HEK293 (cell line): ENCODE measurements at regions not wholly inside any gene's neighbourhood (a gene's known extent, or its start where the extent isn't known, plus 50 kb on each side); places are given as distances from the start of the nearest gene placed in this dataset.

ENCODE experiments used
- CTCF ChIA-PET: fragments of 350-600 bp; formaldehyde crosslinking; extraction: SDS; loops from one replicate; lab custom pipeline; 2021; ENCODE audit warnings: antibody characterized with exemption; lab: Yijun Ruan, JAX
- POLR2A ChIA-PET: fragments of 300-600 bp; formaldehyde crosslinking; extraction: SDS; loops from one replicate; lab custom pipeline; 2020; ENCODE audit warnings: antibody characterized with exemption, inconsistent platforms; lab: Yijun Ruan, JAX
- H3K27ac ChIP-seq: fragments of 200-500 bp; sonication (Bioruptor generic); 2 replicates; pipeline ENCODE4 v1.5.1; 2014; ENCODE audit warnings: low read depth, low read length, control low read depth, inconsistent platforms; ENCODE audit errors: extremely low read depth
- H3K36me3 ChIP-seq, 2 experiments: fragments of 200-500 bp in 1 of 2; sonication (Bioruptor generic) in 1 of 2; 1 replicate in 1 of 2; 2 replicates in 1 of 2; pipeline ENCODE4 v1.5.1; 2014 to 2017; ENCODE audit warnings: inconsistent platforms in 2 of 2, low read length in 2 of 2; ENCODE audit not compliant: control insufficient read depth in 2 of 2, insufficient read depth in 1 of 2
- H3K4me1 ChIP-seq: fragments of 200-500 bp; sonication (Bioruptor generic); 2 replicates; pipeline ENCODE4 v1.5.1; 2014; ENCODE audit warnings: mild to moderate bottlenecking, low read length, inconsistent platforms; ENCODE audit not compliant: control insufficient read depth, insufficient read depth
- H3K4me3 ChIP-seq: 2 replicates; pipeline ENCODE4 v1.5.1; 2011; ENCODE audit warnings: low read depth, mild to moderate bottlenecking, control low read depth, low read length, moderate library complexity
- H3K9me3 ChIP-seq: fragments of 200-500 bp; sonication (Bioruptor generic); 2 replicates; pipeline ENCODE4 v1.5.1; 2014; ENCODE audit warnings: low read depth, low read length, inconsistent platforms; ENCODE audit not compliant: control insufficient read depth, insufficient read depth
- HOXA7 ChIP-seq: sonication (generic); formaldehyde crosslinking; IDR thresholded peaks from 2 replicates; pipeline ENCODE4 v1.8.1; 2022; ENCODE audit warnings: missing genetic modification reagents, borderline replicate concordance
- PRDM1 ChIP-seq: fragments of 450-650 bp; formaldehyde crosslinking; IDR thresholded peaks from 2 replicates; pipeline ENCODE4; 2016; ENCODE audit warnings: missing biosample characterization, missing genetic modification characterization
- TSHZ1 ChIP-seq: fragments of 450-650 bp; formaldehyde crosslinking; IDR thresholded peaks from 2 replicates; pipeline ENCODE4 v1.5.1; 2016; ENCODE audit warnings: missing biosample characterization, missing genetic modification characterization, borderline replicate concordance
- ZBTB10 ChIP-seq: fragments of 450-650 bp; formaldehyde crosslinking; IDR thresholded peaks from 2 replicates; pipeline ENCODE4 v1.5.1; 2016; ENCODE audit warnings: missing biosample characterization, missing genetic modification characterization
- ZBTB21 ChIP-seq: fragments of 450-650 bp; formaldehyde crosslinking; IDR thresholded peaks from 2 replicates; pipeline ENCODE4 v1.5.1; 2017; ENCODE audit warnings: missing biosample characterization, missing genetic modification characterization
- ZNF184 ChIP-seq: fragments of 450-650 bp; IDR thresholded peaks from 2 replicates; pipeline ENCODE4 v1.5.1; 2018; ENCODE audit warnings: missing biosample characterization, mild to moderate bottlenecking, missing genetic modification characterization
- ZNF248 ChIP-seq: fragments of 450-650 bp; formaldehyde crosslinking; IDR thresholded peaks from 2 replicates; pipeline ENCODE4 v1.5.1; 2017; ENCODE audit warnings: missing biosample characterization, missing genetic modification characterization
- ZNF398 ChIP-seq: fragments of 450-650 bp; formaldehyde crosslinking; IDR thresholded peaks from 2 replicates; pipeline ENCODE4 v1.5.1; 2017; ENCODE audit warnings: missing biosample characterization, missing genetic modification characterization
- ZNF501 ChIP-seq: fragments of 450-650 bp; formaldehyde crosslinking; IDR thresholded peaks from 2 replicates; pipeline ENCODE4 v1.5.1; 2016; ENCODE audit warnings: missing biosample characterization, missing genetic modification characterization
- ZNF521 ChIP-seq: fragments of 450-650 bp; formaldehyde crosslinking; IDR thresholded peaks from 2 replicates; pipeline ENCODE4 v1.5.1; 2017; ENCODE audit warnings: missing biosample characterization, mild to moderate bottlenecking, missing genetic modification characterization
- ZNF544 ChIP-seq: fragments of 450-650 bp; formaldehyde crosslinking; IDR thresholded peaks from 2 replicates; pipeline ENCODE4 v1.5.0; 2017; ENCODE audit warnings: missing biosample characterization, missing genetic modification characterization
- ZNF548 ChIP-seq: fragments of 450-650 bp; formaldehyde crosslinking; IDR thresholded peaks from 2 replicates; pipeline ENCODE4 v1.5.1; 2016; ENCODE audit warnings: missing biosample characterization, missing genetic modification characterization
- ZNF580 ChIP-seq: fragments of 450-650 bp; formaldehyde crosslinking; IDR thresholded peaks from 2 replicates; pipeline ENCODE4 v1.5.1; 2016; ENCODE audit warnings: missing biosample characterization, missing genetic modification characterization
- ZNF660 ChIP-seq: fragments of 450-650 bp; IDR thresholded peaks from 2 replicates; pipeline ENCODE4 v1.5.1; 2018; ENCODE audit warnings: missing biosample characterization, mild to moderate bottlenecking, missing genetic modification characterization
- ZNF791 ChIP-seq: fragments of 450-650 bp; formaldehyde crosslinking; IDR thresholded peaks from 2 replicates; pipeline ENCODE4 v1.5.1; 2016; ENCODE audit warnings: missing biosample characterization, missing genetic modification characterization
- TF ChIP-seq, protein P1 (sequence below): fragments of 450-650 bp; formaldehyde crosslinking; IDR thresholded peaks from 2 replicates; pipeline ENCODE4 v1.5.1; 2016; ENCODE audit warnings: missing biosample characterization, missing genetic modification characterization
- TF ChIP-seq, protein P2 (sequence below): fragments of 450-650 bp; formaldehyde crosslinking; IDR thresholded peaks from 2 replicates; pipeline ENCODE4 v1.5.1; 2016; ENCODE audit warnings: missing biosample characterization, missing genetic modification characterization

DNA sequence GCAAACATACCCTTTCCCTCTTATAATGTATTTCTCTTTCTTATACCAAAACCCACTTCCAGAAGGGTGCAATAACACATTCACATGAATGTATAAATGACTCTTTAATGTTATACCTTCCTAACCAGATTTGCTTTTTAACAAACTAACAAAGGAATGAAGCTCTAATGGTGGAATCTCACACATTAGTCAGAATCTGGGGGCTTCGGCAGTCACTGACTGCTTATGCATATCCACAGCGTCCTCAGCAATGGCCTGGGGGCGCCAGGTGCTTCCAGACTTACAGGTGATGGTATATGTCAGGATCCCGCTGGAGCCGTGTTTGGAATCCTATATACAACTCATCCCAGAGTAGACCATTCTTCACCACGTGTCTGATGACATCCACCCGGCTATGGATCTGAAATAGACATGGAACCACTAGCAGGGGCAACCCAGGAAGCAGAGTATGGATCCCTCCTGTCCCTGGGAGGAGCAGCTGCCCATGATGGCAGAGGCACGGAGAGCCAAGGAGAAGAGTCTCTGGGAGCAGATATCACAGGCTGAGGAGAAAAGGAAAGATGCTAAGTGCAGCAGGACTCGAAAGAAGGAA is 150.8 kb upstream of the RIPOR2 start:
- TF ChIP-seq ZNF548 (tag by site-specific recombination): no peak
- no peak for TF ChIP-seq ZBTB21
- no peak for TF ChIP-seq ZNF184 (tag by site-specific recombination)
- no peak for TF ChIP-seq ZNF501 (tag by site-specific recombination)
- TF ChIP-seq TSHZ1 (tag by site-specific recombination): no peak
- TF ChIP-seq, protein P1, sequence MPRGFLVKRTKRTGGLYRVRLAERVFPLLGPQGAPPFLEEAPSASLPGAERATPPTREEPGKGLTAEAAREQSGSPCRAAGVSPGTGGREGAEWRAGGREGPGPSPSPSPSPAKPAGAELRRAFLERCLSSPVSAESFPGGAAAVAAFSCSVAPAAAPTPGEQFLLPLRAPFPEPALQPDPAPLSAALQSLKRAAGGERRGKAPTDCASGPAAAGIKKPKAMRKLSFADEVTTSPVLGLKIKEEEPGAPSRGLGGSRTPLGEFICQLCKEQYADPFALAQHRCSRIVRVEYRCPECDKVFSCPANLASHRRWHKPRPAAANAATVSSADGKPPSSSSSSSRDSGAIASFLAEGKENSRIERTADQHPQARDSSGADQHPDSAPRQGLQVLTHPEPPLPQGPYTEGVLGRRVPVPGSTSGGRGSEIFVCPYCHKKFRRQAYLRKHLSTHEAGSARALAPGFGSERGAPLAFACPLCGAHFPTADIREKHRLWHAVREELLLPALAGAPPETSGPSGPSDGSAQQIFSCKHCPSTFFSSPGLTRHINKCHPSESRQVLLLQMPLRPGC (tag by site-specific recombination): no peak
- TF ChIP-seq ZBTB10 (tag by site-specific recombination): no peak
- TF ChIP-seq ZNF521 (tag by site-specific recombination): no peak
- no peak for TF ChIP-seq ZNF791 (tag by site-specific recombination)
- no peak for TF ChIP-seq HOXA7 (CRISPR knock-in tag)
- TF ChIP-seq ZNF544 (tag by site-specific recombination): no peak
- TF ChIP-seq, protein P2, sequence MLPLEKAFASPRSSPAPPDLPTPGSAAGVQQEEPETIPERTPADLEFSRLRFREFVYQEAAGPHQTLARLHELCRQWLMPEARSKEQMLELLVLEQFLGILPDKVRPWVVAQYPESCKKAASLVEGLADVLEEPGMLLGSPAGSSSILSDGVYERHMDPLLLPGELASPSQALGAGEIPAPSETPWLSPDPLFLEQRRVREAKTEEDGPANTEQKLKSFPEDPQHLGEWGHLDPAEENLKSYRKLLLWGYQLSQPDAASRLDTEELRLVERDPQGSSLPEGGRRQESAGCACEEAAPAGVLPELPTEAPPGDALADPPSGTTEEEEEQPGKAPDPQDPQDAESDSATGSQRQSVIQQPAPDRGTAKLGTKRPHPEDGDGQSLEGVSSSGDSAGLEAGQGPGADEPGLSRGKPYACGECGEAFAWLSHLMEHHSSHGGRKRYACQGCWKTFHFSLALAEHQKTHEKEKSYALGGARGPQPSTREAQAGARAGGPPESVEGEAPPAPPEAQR (tag by site-specific recombination): no peak
- TF ChIP-seq ZNF248 (tag by site-specific recombination): no peak
- TF ChIP-seq ZNF580: no peak
- no peak for TF ChIP-seq ZNF660
- no peak for TF ChIP-seq PRDM1 (tag by site-specific recombination)
- no peak for TF ChIP-seq ZNF398 (tag by site-specific recombination)
- Histone ChIP-seq H3K4me1 (no peaks in the 10 kb centered on the region), H3K4me3 (no peak overlapping the region), H3K9me3 (no peaks in the 10 kb centered on the region), H3K27ac (no peak overlapping the region), H3K36me3 (no peaks in the 10 kb centered on the region)
- ChIA-PET POLR2A (no interaction called here), CTCF (interaction anchor here (1.0 to 1.1 kb wide), 3 partner anchors 8 to 15 kb away, joined by 3 to 4 read pairs (median 3); no protein-coding TSS in a partner anchor)
